Panc1 (cell line): ENCODE measurements at regions not wholly inside any gene's neighbourhood (a gene's known extent, or its start where the extent isn't known, plus 50 kb on each side); places are given as distances from the start of the nearest gene placed in this dataset.

Experiments used
- CTCF ChIP-seq: fragments of 450-650 bp; IDR thresholded peaks from 2 replicates; pipeline ENCODE4 v1.5.1; 2017; ENCODE audit warnings: mild to moderate bottlenecking
- POLR2AphosphoS5 ChIP-seq: IDR thresholded peaks from 2 replicates; pipeline ENCODE4 v1.6.1; 2012; ENCODE audit warnings: mild to moderate bottlenecking, low read depth, low read length, moderate library complexity
- REST ChIP-seq, 2 experiments: IDR thresholded peaks; 2 replicates each; pipeline ENCODE4 v1.6.1; 2011 to 2012; ENCODE audit warnings: low read depth in 2 of 2, control low read depth in 1 of 2, low read length in 1 of 2, mild to moderate bottlenecking in 1 of 2, moderate library complexity in 1 of 2; ENCODE audit not compliant: insufficient read depth in 1 of 2
- SIN3A ChIP-seq: IDR thresholded peaks from 2 replicates; pipeline ENCODE4 v1.6.1; 2012; ENCODE audit warnings: low read depth, mild to moderate bottlenecking, low read length, moderate library complexity, borderline replicate concordance; ENCODE audit not compliant: insufficient read depth

GRCh38 chr5:158606233-158606632 is 493.5 kb downstream of the EBF1 start:
- TF ChIP-seq CTCF (no peak), SIN3A (no peak), REST (IDR thresholded peaks at IDR 0.05; ENCODE audit: insufficient read depth in 1 of 2, low read depth in 2 of 2, low read length in 1 of 2) (no peak), POLR2AphosphoS5 (no peak)
